HEK293 (cell line): ENCODE measurements at regions not wholly inside any gene's neighbourhood (a gene's known extent, or its start where the extent isn't known, plus 50 kb on each side); places are given as distances from the start of the nearest gene placed in this dataset.

Experiments used
- CTCF ChIP-seq: fragments of 450-650 bp; formaldehyde crosslinking; IDR thresholded peaks from 2 replicates; pipeline ENCODE4 v1.5.1; 2016; ENCODE audit warnings: missing biosample characterization, missing genetic modification characterization
- ZNF174 ChIP-seq: fragments of 450-650 bp; formaldehyde crosslinking; IDR thresholded peaks from 2 replicates; pipeline ENCODE4 v1.5.0; 2017; ENCODE audit warnings: missing biosample characterization, mild to moderate bottlenecking, missing genetic modification characterization
- ZNF274 ChIP-seq, 2 experiments: fragments of 200-500 bp in 1 of 2; fragments of 450-650 bp in 1 of 2; sonication (Bioruptor generic) in 1 of 2; formaldehyde crosslinking in 1 of 2; IDR thresholded peaks; 2 replicates each; pipeline versions ENCODE4 v1.5.1 to v1.6.1; 2014 to 2016; ENCODE audit warnings: borderline replicate concordance in 1 of 2, inconsistent platforms in 1 of 2, low read length in 1 of 2, missing biosample characterization in 1 of 2, missing genetic modification characterization in 1 of 2
- ZNF335 ChIP-seq: fragments of 450-650 bp; formaldehyde crosslinking; conservative IDR thresholded peaks from 2 replicates; pipeline ENCODE4 v1.5.1; 2016; ENCODE audit warnings: missing biosample characterization, missing genetic modification characterization
- ZNF416 ChIP-seq: fragments of 450-650 bp; formaldehyde crosslinking; IDR thresholded peaks from 2 replicates; pipeline ENCODE4 v1.5.1; 2016; ENCODE audit warnings: missing biosample characterization, missing genetic modification characterization
- ZNF423 ChIP-seq: fragments of 450-650 bp; formaldehyde crosslinking; IDR thresholded peaks from 2 replicates; pipeline ENCODE4 v1.5.1; 2016; ENCODE audit warnings: missing biosample characterization, missing genetic modification characterization
- ZNF48 ChIP-seq: fragments of 450-650 bp; formaldehyde crosslinking; IDR thresholded peaks from 2 replicates; pipeline ENCODE4 v1.5.1; 2016; ENCODE audit warnings: missing biosample characterization, missing genetic modification characterization
- ZNF488 ChIP-seq: fragments of 450-650 bp; formaldehyde crosslinking; IDR thresholded peaks from 2 replicates; pipeline ENCODE4 v1.5.1; 2016; ENCODE audit warnings: missing biosample characterization, missing genetic modification characterization
- ZNF510 ChIP-seq: fragments of 450-650 bp; formaldehyde crosslinking; IDR thresholded peaks from 2 replicates; pipeline ENCODE4 v1.5.1; 2018; ENCODE audit warnings: mild to moderate bottlenecking, missing genetic modification characterization, missing biosample characterization; ENCODE audit not compliant: insufficient replicate concordance
- ZNF621 ChIP-seq: fragments of 450-650 bp; formaldehyde crosslinking; IDR thresholded peaks from 2 replicates; pipeline ENCODE4 v1.5.1; 2017; ENCODE audit warnings: missing biosample characterization, missing genetic modification characterization

- TF ChIP-seq ZNF48 = no peak
- TF ChIP-seq CTCF (tag by site-specific recombination) = no peak
- no peak for TF ChIP-seq ZNF510 (tag by site-specific recombination)
- no peak for TF ChIP-seq ZNF416 (tag by site-specific recombination)
- no peak for TF ChIP-seq ZNF488
- TF ChIP-seq ZNF274 (IDR thresholded peaks at IDR 0.05; ENCODE audit: low read length) = no peak
- TF ChIP-seq ZNF274 (tag by site-specific recombination; IDR thresholded peaks at IDR 0.05; ENCODE audit: borderline replicate concordance) = no peak
- TF ChIP-seq ZNF423 (tag by site-specific recombination) = no peak
- no peak for TF ChIP-seq ZNF621 (tag by site-specific recombination)
- TF ChIP-seq ZNF335 (tag by site-specific recombination) = no peak
- TF ChIP-seq ZNF174 (tag by site-specific recombination) = no peak
These were observed 147.9 kb upstream of the TFPI start for GRCh38 chr2:187702157-187702556.
